ENCODE measurements at regions not wholly inside any gene's neighbourhood (a gene's known extent, or its start where the extent isn't known, plus 50 kb on each side); places are given as distances from the start of the nearest gene placed in this dataset.
"Not testable (repeated sequence)": the region's sequence is repeated elsewhere in the genome, so short reads cannot be mapped to it uniquely, and the experiment has no call there.

- no peaks in the 10 kb centered on the region for H3K4me1 ChIP-seq
- H3K27ac ChIP-seq (replicated peaks in 1 of 4): no peak overlapping the region
- intact Hi-C loops (cut with DNase I): no loop called here
- no peaks in the 10 kb centered on the region for H3K27me3 ChIP-seq
- no peak for TF ChIP-seq EP300 (IDR thresholded peaks at IDR 0.05)
- no peak for TF ChIP-seq POLR2AphosphoS5 (IDR thresholded peaks at IDR 0.05)
- TF ChIP-seq POLR2A (IDR thresholded peaks at IDR 0.05; ENCODE audit: low read depth): no peak
- no peak for TF ChIP-seq CTCF (IDR thresholded peaks at IDR 0.05)
- H3K4me3 ChIP-seq: no peak overlapping the region
- H3K9me3 ChIP-seq: no peaks in the 10 kb centered on the region
- no peak for DNase-seq (ENCODE audit: extremely low spot score)
- H3K36me3 ChIP-seq: no peaks in the 10 kb centered on the region
- 33% methylated on average over 1 of the region's 1 CpG for WGBS
These were observed 2033.9 kb upstream of the PCDH20 start for GRCh38 chr13:63449550-63449949.

- H3K27me3 ChIP-seq: no peaks in the 10 kb centered on the region
- no peak for DNase-seq (ENCODE audit: extremely low spot score)
- intact Hi-C loops (cut with DNase I): no loop called here
- TF ChIP-seq POLR2A (IDR thresholded peaks at IDR 0.05; ENCODE audit: low read depth) (no peak), CTCF (IDR thresholded peaks at IDR 0.05) (no peak)
- H3K9me3 ChIP-seq: no peaks in the 10 kb centered on the region
- H3K36me3 ChIP-seq: no peaks in the 10 kb centered on the region
- no peak overlapping the region for H3K4me3 ChIP-seq
- H3K27ac ChIP-seq (replicated peaks in 1 of 4): no peak overlapping the region
- 79% methylated on average over 3 of the region's 3 CpGs for WGBS
- no peaks in the 10 kb centered on the region for H3K4me1 ChIP-seq
These were observed 2033.0 kb upstream of the PCDH20 start for GRCh38 chr13:63448692-63449091.

GRCh38 chr13:63446329-63446728, 2030.7 kb upstream of the PCDH20 start:
- Histone ChIP-seq H3K36me3 (no peaks in the 10 kb centered on the region), H3K4me3 (no peak overlapping the region), H3K27ac (replicated peaks in 1 of 4) (no peak overlapping the region), H3K4me1 (no peaks in the 10 kb centered on the region), H3K9me3 (no peaks in the 10 kb centered on the region), H3K27me3 (no peaks in the 10 kb centered on the region)
- no peak for DNase-seq (ENCODE audit: extremely low spot score)
- WGBS: 81% methylated on average over 6 of the region's 6 CpGs
- intact Hi-C loops (cut with DNase I): no loop called here
- no peak for TF ChIP-seq POLR2A (IDR thresholded peaks at IDR 0.05; ENCODE audit: low read depth)
- TF ChIP-seq POLR2AphosphoS5 (IDR thresholded peaks at IDR 0.05): no peak
- no peak for TF ChIP-seq EP300 (IDR thresholded peaks at IDR 0.05)
- no peak for TF ChIP-seq CTCF (IDR thresholded peaks at IDR 0.05)

- H3K27ac ChIP-seq (replicated peaks in 1 of 4); H3K9me3 ChIP-seq; intact Hi-C loops (cut with DNase I); H3K27me3 ChIP-seq; H3K4me1 ChIP-seq; H3K36me3 ChIP-seq; DNase-seq (ENCODE audit: extremely low spot score); H3K4me3 ChIP-seq: not testable (repeated sequence)
- 83% methylated on average over 3 of the region's 3 CpGs for WGBS
These were observed 2028.6 kb upstream of the PCDH20 start for GRCh38 chr13:63444225-63444624.

GRCh38 chr13:63438951-63439350, 2023.3 kb upstream of the PCDH20 start:
- Histone ChIP-seq H3K27me3 (no peaks in the 10 kb centered on the region), H3K9me3 (no peaks in the 10 kb centered on the region), H3K36me3 (no peaks in the 10 kb centered on the region), H3K4me1 (no peaks in the 10 kb centered on the region), H3K27ac (replicated peaks in 1 of 4) (no peak overlapping the region), H3K4me3 (no peak overlapping the region)
- TF ChIP-seq POLR2A (IDR thresholded peaks at IDR 0.05; ENCODE audit: low read depth) (no peak), EP300 (IDR thresholded peaks at IDR 0.05) (no peak), CTCF (IDR thresholded peaks at IDR 0.05) (no peak), POLR2AphosphoS5 (IDR thresholded peaks at IDR 0.05) (no peak)
- 54% methylated on average over 4 of the region's 4 CpGs for WGBS
- no peak for DNase-seq (ENCODE audit: extremely low spot score)
- intact Hi-C loops (cut with DNase I): no loop called here

Data from esophagus muscularis mucosa (tissue), 4 donors.